C4-2B (cell line): ENCODE measurements at regions not wholly inside any gene's neighbourhood (a gene's known extent, or its start where the extent isn't known, plus 50 kb on each side); places are given as distances from the start of the nearest gene placed in this dataset.

Experiments used
- H3K27ac ChIP-seq: fragments of 450-650 bp; 2 replicates; pipeline ENCODE4 v1.5.1; 2017
- ZFX ChIP-seq: fragments of 450-650 bp; IDR thresholded peaks from 2 replicates; pipeline ENCODE4 v1.6.1; 2017
- TF ChIP-seq, protein P1 (sequence below): fragments of 450-650 bp; conservative IDR thresholded peaks from 2 replicates; pipeline ENCODE4 v1.5.1; 2017; ENCODE audit warnings: mild to moderate bottlenecking

DNA sequence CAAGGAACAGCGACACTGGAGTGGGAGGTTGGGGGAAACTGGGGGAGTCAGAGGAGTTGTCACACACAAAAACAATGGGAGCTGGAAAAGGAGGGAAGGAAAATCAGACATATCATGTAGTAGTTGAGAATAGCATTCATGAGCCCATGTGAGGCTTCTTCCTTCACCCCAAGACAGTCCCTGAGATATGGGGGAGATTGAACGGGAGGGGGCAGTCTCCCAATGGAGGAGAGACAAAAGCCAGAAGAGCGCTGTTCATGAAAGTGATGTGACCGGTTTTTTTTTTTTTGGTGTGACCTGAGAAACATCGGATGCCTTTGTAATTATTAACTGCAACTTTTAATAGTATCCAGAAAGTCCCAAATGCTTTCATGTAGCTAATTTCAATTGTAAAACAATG lies 631.8 kb upstream of the KLF12 start:
- TF ChIP-seq, protein P1, sequence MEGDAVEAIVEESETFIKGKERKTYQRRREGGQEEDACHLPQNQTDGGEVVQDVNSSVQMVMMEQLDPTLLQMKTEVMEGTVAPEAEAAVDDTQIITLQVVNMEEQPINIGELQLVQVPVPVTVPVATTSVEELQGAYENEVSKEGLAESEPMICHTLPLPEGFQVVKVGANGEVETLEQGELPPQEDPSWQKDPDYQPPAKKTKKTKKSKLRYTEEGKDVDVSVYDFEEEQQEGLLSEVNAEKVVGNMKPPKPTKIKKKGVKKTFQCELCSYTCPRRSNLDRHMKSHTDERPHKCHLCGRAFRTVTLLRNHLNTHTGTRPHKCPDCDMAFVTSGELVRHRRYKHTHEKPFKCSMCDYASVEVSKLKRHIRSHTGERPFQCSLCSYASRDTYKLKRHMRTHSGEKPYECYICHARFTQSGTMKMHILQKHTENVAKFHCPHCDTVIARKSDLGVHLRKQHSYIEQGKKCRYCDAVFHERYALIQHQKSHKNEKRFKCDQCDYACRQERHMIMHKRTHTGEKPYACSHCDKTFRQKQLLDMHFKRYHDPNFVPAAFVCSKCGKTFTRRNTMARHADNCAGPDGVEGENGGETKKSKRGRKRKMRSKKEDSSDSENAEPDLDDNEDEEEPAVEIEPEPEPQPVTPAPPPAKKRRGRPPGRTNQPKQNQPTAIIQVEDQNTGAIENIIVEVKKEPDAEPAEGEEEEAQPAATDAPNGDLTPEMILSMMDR = no peak
- no peak for TF ChIP-seq ZFX
- H3K27ac ChIP-seq = no peak overlapping the region

DNA sequence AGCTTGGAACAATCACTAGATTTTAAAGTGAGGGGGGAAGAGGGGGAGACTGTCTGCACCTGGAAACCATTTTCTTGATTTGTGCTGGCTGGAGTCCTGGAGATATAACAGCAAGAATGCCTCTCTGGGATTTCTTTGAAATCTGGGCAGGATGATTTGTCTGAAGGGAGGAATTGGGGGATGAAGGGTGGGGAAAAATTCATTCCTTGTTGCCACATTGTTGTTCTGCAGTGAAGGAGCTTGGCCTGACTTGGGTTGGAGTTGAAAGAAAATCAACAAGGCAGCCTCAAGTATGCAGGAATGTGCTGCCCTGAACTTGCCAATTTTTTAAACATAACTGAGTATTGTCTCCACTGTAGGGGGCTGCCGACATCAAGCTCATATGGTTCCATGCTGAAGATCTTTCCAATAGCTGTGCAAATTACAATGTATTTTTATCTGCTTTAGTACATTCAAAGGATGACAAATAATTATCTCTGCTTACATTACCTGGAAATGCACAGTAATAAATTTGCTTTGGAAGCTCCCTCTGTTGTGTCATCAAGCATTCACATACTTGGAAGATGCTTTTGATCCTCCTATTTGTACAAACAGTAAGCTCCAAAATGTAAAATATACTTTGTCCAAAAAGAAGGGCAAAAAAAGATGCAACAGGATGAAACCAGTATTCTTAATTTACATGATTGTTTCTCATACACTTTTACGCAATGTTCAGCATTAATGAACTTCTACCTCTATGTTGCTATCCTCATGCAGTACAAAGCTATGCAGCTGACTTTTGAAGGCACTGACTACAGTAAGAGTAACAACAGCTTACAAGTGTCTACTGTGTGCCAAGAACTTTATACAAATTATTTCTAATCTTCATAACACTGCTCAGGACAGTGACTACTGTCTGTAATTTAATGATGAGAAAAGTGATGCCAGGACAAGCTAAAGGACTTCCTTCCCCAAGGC lies 627.9 kb upstream of the KLF12 start:
- TF ChIP-seq ZFX = no peak
- TF ChIP-seq, protein P1 = no peak
- no peak overlapping the region for H3K27ac ChIP-seq

- no peak overlapping the region for H3K27ac ChIP-seq
- TF ChIP-seq ZFX = no peak
- TF ChIP-seq, protein P1 = no peak
These were observed 624.0 kb upstream of the KLF12 start for GRCh38 chr13:74758188-74758587.

- no peak overlapping the region for H3K27ac ChIP-seq
- TF ChIP-seq, protein P1 = no peak
- no peak for TF ChIP-seq ZFX
These were observed 620.9 kb upstream of the KLF12 start for GRCh38 chr13:74755065-74755464.

- no peak for TF ChIP-seq ZFX
- TF ChIP-seq, protein P1 = no peak
- no peak overlapping the region for H3K27ac ChIP-seq
These were observed 617.5 kb upstream of the KLF12 start for GRCh38 chr13:74751739-74752138.

GRCh38 chr13:74747186-74747955 lies 613.2 kb upstream of the KLF12 start:
- H3K27ac ChIP-seq = no peak overlapping the region
- TF ChIP-seq ZFX = no peak
- TF ChIP-seq, protein P1 = no peak

GRCh38 chr13:74743992-74744391 lies 609.8 kb upstream of the KLF12 start:
- TF ChIP-seq, protein P1 = no peak
- H3K27ac ChIP-seq = no peak overlapping the region
